CD4-positive, alpha-beta T cell treated with Interleukin-2 at 100 ng/mL for 4 hours (primary cell): ENCODE measurements at regions not wholly inside any gene's neighbourhood (a gene's known extent, or its start where the extent isn't known, plus 50 kb on each side); places are given as distances from the start of the nearest gene placed in this dataset.

ENCODE experiments used
- DNase-seq: peaks from one replicate; pipeline ENCODE4 v3.0.0-alpha.2; 2020; ENCODE audit warnings: low spot score

- no peak for DNase-seq
Observed at GRCh38 chr14:53610947-53611346, 345.7 kb downstream of the BMP4 start.

GRCh38 chr14:53609009-53609408 is 347.6 kb downstream of the BMP4 start:
- no peak for DNase-seq

GRCh38 chr14:53608369-53608768 is 348.3 kb downstream of the BMP4 start:
- DNase-seq: no peak

- no peak for DNase-seq
Observed at GRCh38 chr14:53606203-53606602, 350.4 kb downstream of the BMP4 start.

- DNase-seq: no peak
Observed at GRCh38 chr14:53605562-53605961, 351.1 kb downstream of the BMP4 start.

- no peak for DNase-seq
Observed at GRCh38 chr14:53603994-53604393, 352.6 kb downstream of the BMP4 start.

GRCh38 chr14:53601409-53601808 is 355.2 kb downstream of the BMP4 start:
- no peak for DNase-seq

GRCh38 chr14:53599221-53599945 is 357.2 kb downstream of the BMP4 start:
- DNase-seq: no peak

GRCh38 chr14:53596853-53597525 is 359.6 kb downstream of the BMP4 start:
- DNase-seq: no peak

- no peak for DNase-seq
Observed at GRCh38 chr14:53591816-53592215, 364.8 kb downstream of the BMP4 start.

- DNase-seq: no peak
Observed at GRCh38 chr14:53581504-53581903, 375.1 kb downstream of the BMP4 start.

- no peak for DNase-seq
Observed at GRCh38 chr14:53571641-53572328, 384.8 kb downstream of the BMP4 start.

GRCh38 chr14:53570411-53571387 is 385.9 kb downstream of the BMP4 start:
- DNase-seq: no peak

GRCh38 chr14:53569446-53569845 is 387.2 kb downstream of the BMP4 start:
- no peak for DNase-seq

- no peak for DNase-seq
Observed at GRCh38 chr14:53567236-53567780, 389.3 kb downstream of the BMP4 start.

- no peak for DNase-seq
Observed at GRCh38 chr14:53564870-53565269, 391.8 kb downstream of the BMP4 start.

- DNase-seq: no peak
Observed at GRCh38 chr14:53563628-53564027, 393.0 kb downstream of the BMP4 start.

GRCh38 chr14:53553221-53553620 is 400.1 kb upstream of the DDHD1 start:
- no peak for DNase-seq

- no peak for DNase-seq
Observed at GRCh38 chr14:53551862-53552261, 398.7 kb upstream of the DDHD1 start.

GRCh38 chr14:53550776-53551175 is 397.7 kb upstream of the DDHD1 start:
- DNase-seq: no peak

- DNase-seq: no peak
Observed at GRCh38 chr14:53549956-53550355, 396.8 kb upstream of the DDHD1 start.

- DNase-seq: no peak
Observed at GRCh38 chr14:53547593-53547992, 394.5 kb upstream of the DDHD1 start.
